22Rv1 (cell line): ENCODE measurements at regions not wholly inside any gene's neighbourhood (a gene's known extent, or its start where the extent isn't known, plus 50 kb on each side); places are given as distances from the start of the nearest gene placed in this dataset.

Experiments used
- H3K27ac ChIP-seq: fragments of 450-650 bp; 2 replicates; pipeline ENCODE4 v1.5.1; 2017
- ZFX ChIP-seq: fragments of 450-650 bp; IDR thresholded peaks from 2 replicates; pipeline ENCODE4 v1.6.1; 2017; ENCODE audit warnings: antibody characterized with exemption, borderline replicate concordance
- TF ChIP-seq, protein P1 (sequence below): fragments of 450-650 bp; IDR thresholded peaks from 2 replicates; pipeline ENCODE4 v1.5.1; 2017; ENCODE audit warnings: mild to moderate bottlenecking

DNA sequence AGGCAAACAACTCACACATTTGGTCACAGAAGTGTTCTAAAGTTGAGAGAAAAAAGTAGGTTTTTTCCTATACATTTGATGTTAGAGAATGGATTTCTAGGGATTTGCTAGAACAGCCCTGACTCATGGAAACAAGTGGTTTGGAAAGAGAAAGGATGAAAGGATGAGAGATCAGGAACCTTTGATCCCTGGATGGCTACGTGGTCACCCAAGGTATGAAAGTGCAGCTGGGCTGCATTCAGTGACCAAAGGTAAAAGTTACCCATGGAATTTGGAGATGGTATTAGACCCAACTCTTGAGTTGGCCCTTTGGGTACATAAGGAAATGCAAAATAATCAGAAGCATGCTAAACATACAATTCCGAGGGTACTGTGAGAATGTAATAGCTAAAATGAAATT is 61.3 kb upstream of the SPIN1 start:
- TF ChIP-seq, protein P1, sequence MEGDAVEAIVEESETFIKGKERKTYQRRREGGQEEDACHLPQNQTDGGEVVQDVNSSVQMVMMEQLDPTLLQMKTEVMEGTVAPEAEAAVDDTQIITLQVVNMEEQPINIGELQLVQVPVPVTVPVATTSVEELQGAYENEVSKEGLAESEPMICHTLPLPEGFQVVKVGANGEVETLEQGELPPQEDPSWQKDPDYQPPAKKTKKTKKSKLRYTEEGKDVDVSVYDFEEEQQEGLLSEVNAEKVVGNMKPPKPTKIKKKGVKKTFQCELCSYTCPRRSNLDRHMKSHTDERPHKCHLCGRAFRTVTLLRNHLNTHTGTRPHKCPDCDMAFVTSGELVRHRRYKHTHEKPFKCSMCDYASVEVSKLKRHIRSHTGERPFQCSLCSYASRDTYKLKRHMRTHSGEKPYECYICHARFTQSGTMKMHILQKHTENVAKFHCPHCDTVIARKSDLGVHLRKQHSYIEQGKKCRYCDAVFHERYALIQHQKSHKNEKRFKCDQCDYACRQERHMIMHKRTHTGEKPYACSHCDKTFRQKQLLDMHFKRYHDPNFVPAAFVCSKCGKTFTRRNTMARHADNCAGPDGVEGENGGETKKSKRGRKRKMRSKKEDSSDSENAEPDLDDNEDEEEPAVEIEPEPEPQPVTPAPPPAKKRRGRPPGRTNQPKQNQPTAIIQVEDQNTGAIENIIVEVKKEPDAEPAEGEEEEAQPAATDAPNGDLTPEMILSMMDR: no peak
- TF ChIP-seq ZFX: no peak
- H3K27ac ChIP-seq: no peak overlapping the region

DNA sequence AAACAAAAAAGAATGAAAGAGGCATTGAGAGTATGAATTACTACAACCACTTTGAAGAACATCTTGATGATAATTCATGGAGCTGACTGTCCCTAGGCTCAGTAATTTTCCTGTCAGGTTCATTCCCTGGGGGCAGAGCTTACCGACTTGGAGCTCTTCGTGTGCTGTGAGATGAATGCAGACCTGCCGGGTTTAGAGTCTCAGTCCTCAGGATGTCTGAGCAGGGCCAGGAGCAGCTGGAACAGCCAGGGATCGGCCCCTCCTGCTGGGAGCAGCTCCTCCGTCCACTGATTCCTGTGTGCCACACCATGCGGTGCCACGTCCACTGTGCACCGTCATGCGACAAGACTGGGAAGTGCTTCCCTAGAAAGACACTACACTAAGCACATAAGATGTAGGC is 62.2 kb upstream of the SPIN1 start:
- TF ChIP-seq ZFX: no peak
- TF ChIP-seq, protein P1: no peak
- H3K27ac ChIP-seq: no peak overlapping the region

DNA sequence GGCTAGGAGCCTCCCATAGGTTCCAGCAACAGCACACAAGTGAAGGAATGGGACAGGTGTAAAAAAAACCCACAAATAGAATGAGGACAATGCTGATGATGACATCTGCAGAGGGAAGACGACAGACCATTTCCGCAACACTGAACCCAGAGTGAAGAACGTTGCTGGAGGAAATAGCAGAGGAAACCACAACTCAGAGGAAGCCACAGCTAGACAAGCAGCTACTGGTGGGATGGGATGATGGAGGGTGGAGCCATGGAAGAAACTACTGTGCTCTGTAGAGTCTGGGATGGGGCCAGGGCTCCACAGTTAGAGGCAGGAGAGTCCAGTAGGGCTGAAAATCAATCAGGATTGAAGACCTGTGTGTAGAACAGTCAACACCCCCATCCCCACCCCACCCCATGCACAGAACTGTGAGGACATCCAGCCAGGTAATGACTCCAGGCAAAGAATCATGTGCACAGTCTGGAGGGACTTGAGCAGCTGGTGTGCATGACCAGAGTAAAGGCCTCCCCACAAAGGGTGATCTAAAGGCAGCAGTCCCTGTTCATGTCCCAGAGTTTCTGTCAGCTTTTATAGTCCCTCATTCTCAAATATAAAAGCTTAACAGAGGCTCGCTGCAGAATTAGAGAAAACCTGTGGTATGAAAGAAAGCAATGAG is 65.2 kb upstream of the SPIN1 start:
- H3K27ac ChIP-seq: no peak overlapping the region
- TF ChIP-seq ZFX: no peak
- TF ChIP-seq, protein P1: no peak

DNA sequence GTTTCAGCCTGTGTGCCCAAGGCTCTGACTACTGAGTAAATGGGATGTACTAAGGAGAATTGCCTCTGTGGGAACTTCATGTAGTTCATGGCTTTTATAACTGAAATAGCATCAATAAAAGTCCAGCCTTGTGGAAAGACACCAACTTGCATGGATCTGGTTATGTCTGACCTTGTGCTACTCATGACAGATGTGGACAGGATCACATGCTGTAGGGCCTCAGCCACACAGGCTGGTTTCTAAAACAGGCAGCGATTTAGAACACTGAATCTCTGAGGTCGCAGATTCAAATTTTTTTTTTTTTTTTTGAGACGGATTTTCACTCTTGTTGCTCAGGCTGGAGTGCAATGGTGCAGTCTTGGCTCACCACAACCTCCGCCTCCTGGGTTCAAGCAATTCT is 66.5 kb upstream of the SPIN1 start:
- H3K27ac ChIP-seq: no peak overlapping the region
- TF ChIP-seq, protein P1: no peak
- TF ChIP-seq ZFX: no peak

DNA sequence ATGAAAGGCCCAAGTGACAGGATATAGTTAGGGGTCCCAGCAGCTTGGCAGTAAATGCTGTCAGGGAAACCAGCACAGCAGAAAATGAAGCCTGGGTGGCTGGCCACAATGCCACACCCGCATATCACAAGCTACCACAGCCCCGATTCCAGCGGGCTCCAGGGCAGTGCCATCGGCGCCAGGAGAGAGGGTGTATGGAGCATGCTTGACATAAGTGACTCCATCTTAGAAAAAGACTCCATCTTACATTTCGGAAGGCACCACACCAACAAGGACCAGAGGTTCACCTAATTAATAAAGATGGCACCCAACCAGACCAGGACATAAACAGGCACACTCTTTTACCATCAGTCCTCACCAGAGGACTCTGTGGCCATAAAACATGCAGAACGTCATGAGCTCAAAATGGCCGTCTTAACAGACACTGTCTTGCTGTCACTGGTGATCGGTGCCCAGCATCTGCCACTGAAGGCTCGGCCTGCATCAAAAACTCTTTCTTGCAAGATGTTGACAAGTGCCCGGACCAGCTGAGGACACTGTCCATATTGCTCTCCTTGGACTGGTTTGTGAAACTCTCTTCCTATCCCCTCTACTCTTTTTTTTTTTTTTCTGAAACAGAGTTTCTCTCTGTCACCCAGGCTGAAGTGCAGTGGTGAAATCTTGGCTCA is 67.4 kb upstream of the SPIN1 start:
- TF ChIP-seq, protein P1: no peak
- TF ChIP-seq ZFX: no peak
- no peak overlapping the region for H3K27ac ChIP-seq

DNA sequence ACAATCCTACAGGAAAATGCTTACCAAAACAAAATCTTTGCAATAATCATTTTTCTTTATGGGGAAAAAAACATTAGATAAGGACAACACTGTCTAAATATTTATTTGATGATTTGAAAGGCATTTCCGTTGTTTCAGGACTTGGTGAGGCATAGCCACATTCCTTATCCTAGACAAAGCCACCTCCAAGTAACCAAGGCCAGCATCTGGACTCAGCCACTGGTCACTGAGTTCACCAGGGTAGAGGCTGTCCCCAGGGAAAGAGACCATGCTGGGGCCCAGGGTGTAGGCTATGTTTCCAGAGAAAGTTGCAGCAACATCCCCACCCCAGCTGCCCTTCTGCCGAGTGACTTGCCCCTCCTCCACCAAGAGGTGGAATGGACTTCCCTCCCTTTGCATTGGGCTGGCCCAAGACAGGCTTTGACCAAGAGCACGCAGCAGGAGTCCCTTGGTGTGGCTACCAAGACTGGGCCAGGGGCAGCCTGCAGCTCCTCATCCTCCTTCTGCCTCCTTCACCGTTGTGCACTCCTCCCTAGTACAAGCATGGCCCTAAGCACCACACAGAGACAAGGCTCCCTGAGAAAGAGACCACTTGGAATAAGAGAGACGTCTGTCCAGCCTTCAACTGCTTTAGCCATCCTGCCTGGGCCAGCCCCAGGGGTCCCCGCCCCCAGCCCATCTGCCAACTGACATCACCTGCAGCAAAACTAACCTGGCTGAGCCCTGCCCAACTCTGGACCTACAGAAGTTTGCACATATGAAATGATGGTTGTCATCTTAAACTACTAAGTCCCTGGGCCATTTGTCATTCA is 68.1 kb upstream of the SPIN1 start:
- H3K27ac ChIP-seq: no peak overlapping the region

More for the DNA sequence above, 68.1 kb upstream of the SPIN1 start:
- TF ChIP-seq, protein P1: no peak
- no peak for TF ChIP-seq ZFX
